Neural progenitor cell (in vitro differentiated cells): ENCODE measurements at regions not wholly inside any gene's neighbourhood (a gene's known extent, or its start where the extent isn't known, plus 50 kb on each side); places are given as distances from the start of the nearest gene placed in this dataset.
"Not testable (repeated sequence)": the region's sequence is repeated elsewhere in the genome, so short reads cannot be mapped to it uniquely, and the experiment has no call there.

Experiments used
- DNase-seq: peaks from one replicate; pipeline ENCODE4 v3.0.0-alpha.2; 2016; ENCODE audit warnings: low spot score
- H2AFZ ChIP-seq: fragments of 200-600 bp; sonication (generic); replicated peaks from 2 replicates; pipeline ENCODE4 v1.6.1; 2016; ENCODE audit warnings: antibody characterized with exemption
- H3F3A ChIP-seq: fragments of 200-600 bp; sonication (generic); 2 replicates; pipeline ENCODE4 v1.6.1; 2016; ENCODE audit warnings: antibody characterized with exemption, low read depth
- H3K27ac ChIP-seq: fragments of 200-600 bp; sonication (generic); 2 replicates; pipeline ENCODE4 v1.5.1; 2016; ENCODE audit warnings: mild to moderate bottlenecking
- H3K27me3 ChIP-seq: fragments of 200-600 bp; sonication (generic); 2 replicates; pipeline ENCODE4 v1.6.1; 2016; ENCODE audit warnings: mild to moderate bottlenecking, moderate library complexity
- H3K36me3 ChIP-seq: fragments of 200-600 bp; sonication (generic); 2 replicates; pipeline ENCODE4 v1.5.1; 2016
- H3K4me1 ChIP-seq: fragments of 200-600 bp; sonication (generic); 2 replicates; pipeline ENCODE4 v1.6.1; 2016; ENCODE audit warnings: mixed run types
- H3K4me2 ChIP-seq: fragments of 200-600 bp; sonication (generic); 2 replicates; pipeline ENCODE4 v1.6.1; 2016
- H3K4me3 ChIP-seq: fragments of 200-600 bp; sonication (generic); 2 replicates; pipeline ENCODE4 v1.5.1; 2016
- H3K79me2 ChIP-seq: fragments of 200-600 bp; sonication (generic); 2 replicates; pipeline ENCODE4 v1.6.1; 2016; ENCODE audit warnings: low read depth
- H3K9ac ChIP-seq: fragments of 200-600 bp; sonication (generic); 2 replicates; pipeline ENCODE4 v1.6.1; 2016
- H3K9me3 ChIP-seq: fragments of 200-600 bp; sonication (generic); 2 replicates; pipeline ENCODE4 v1.5.1; 2016; ENCODE audit warnings: low read depth
- H4K20me1 ChIP-seq: fragments of 200-600 bp; sonication (generic); 2 replicates; pipeline ENCODE4 v1.6.1; 2016; ENCODE audit warnings: low read depth
- H3K27ac Mint-ChIP-seq: 3 replicates; pipeline ENCODE4 v1.8.0; 2021; ENCODE audit warnings: mixed read lengths
- H3K27me3 Mint-ChIP-seq: 2 replicates; pipeline ENCODE4 v1.8.0; 2022; ENCODE audit warnings: low read depth, mild to moderate bottlenecking, inconsistent platforms, moderate library complexity, mixed read lengths; ENCODE audit not compliant: insufficient read depth
- H3K36me3 Mint-ChIP-seq: 3 replicates; pipeline ENCODE4 v1.8.0; 2021; ENCODE audit warnings: mixed read lengths
- H3K4me1 Mint-ChIP-seq: 3 replicates; pipeline ENCODE4 v1.8.0; 2021; ENCODE audit warnings: mixed read lengths
- H3K4me3 Mint-ChIP-seq: 3 replicates; pipeline ENCODE4 v1.8.0; 2021; ENCODE audit warnings: mild to moderate bottlenecking, moderate library complexity, mixed read lengths
- H3K9me3 Mint-ChIP-seq: 3 replicates; pipeline ENCODE4 v1.8.0; 2020; ENCODE audit warnings: mixed read lengths
- EZH2 ChIP-seq: fragments of 200-600 bp; sonication (generic); IDR thresholded peaks from 2 replicates; pipeline ENCODE4 v1.6.1; 2017; ENCODE audit warnings: antibody characterized with exemption, mild to moderate bottlenecking, moderate library complexity
- EZH2phosphoT487 ChIP-seq: fragments of 200-600 bp; sonication (generic); IDR thresholded peaks from 2 replicates; pipeline ENCODE4 v1.6.1; 2017; ENCODE audit warnings: antibody characterized with exemption
- TF ChIP-seq, protein P1 (sequence below): fragments of 200-600 bp; sonication (generic); IDR thresholded peaks from 2 replicates; pipeline ENCODE4 v1.5.1; 2017; ENCODE audit warnings: antibody characterized with exemption, mild to moderate bottlenecking

GRCh38 chr11:100409267-100409666, 277.8 kb upstream of the ARHGAP42 start:
- not testable (repeated sequence) for H2AFZ ChIP-seq, H3K4me3 ChIP-seq, H3K27me3 ChIP-seq, H3K4me2 ChIP-seq, H3K27ac ChIP-seq, H3K9ac ChIP-seq, H3K9me3 ChIP-seq, H4K20me1 ChIP-seq, H3K4me1 Mint-ChIP-seq, H3K36me3 ChIP-seq, DNase-seq, H3F3A ChIP-seq, H3K27ac Mint-ChIP-seq, H3K4me1 ChIP-seq, H3K79me2 ChIP-seq, H3K27me3 Mint-ChIP-seq, H3K36me3 Mint-ChIP-seq, H3K4me3 Mint-ChIP-seq
- peaks cover 16% of the 10 kb centered on the region for H3K9me3 Mint-ChIP-seq

DNA sequence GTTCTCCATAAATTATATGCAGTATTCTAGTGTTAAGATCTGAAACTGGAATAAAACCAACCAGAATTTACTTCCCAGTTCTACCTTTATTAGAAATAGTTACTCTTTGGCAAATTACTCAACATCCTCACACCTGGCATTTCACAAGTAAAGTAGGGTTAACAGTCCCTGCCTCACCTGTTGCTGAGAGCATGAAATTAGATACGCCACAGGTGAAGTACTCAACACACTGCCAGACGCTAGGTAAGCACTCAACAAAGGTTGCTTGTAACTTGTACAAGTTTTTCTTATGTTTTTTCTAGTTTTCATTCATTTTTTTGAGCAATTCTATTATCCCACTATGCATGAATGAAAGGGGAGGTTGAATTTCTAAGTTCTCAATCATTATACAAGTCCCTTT, 267.6 kb upstream of the ARHGAP42 start:
- no peaks in the 10 kb centered on the region for H3K36me3 Mint-ChIP-seq
- Histone ChIP-seq H3K79me2 (no peaks in the 10 kb centered on the region), H3K36me3 (peaks cover 3% of the 10 kb centered on the region), H3K9ac (no peak overlapping the region), H3K27me3 (no peaks in the 10 kb centered on the region), H4K20me1 (no peaks in the 10 kb centered on the region), H3K4me3 (no peak overlapping the region), H3K4me2 (no peak overlapping the region), H3K9me3 (no peaks in the 10 kb centered on the region), H3K27ac (no peak overlapping the region), H3K4me1 (no peaks in the 10 kb centered on the region), H2AFZ (no peak overlapping the region), H3F3A (no peaks in the 10 kb centered on the region)
- peaks cover 22% of the 10 kb centered on the region for H3K9me3 Mint-ChIP-seq
- H3K4me3 Mint-ChIP-seq, result no peak overlapping the region
- H3K27me3 Mint-ChIP-seq, result peaks cover 3% of the 10 kb centered on the region
- no peaks in the 10 kb centered on the region for H3K4me1 Mint-ChIP-seq
- no peak for DNase-seq
- H3K27ac Mint-ChIP-seq, result no peak overlapping the region
- TF ChIP-seq EZH2phosphoT487 (no peak), EZH2 (no peak)
- TF ChIP-seq, protein P1, sequence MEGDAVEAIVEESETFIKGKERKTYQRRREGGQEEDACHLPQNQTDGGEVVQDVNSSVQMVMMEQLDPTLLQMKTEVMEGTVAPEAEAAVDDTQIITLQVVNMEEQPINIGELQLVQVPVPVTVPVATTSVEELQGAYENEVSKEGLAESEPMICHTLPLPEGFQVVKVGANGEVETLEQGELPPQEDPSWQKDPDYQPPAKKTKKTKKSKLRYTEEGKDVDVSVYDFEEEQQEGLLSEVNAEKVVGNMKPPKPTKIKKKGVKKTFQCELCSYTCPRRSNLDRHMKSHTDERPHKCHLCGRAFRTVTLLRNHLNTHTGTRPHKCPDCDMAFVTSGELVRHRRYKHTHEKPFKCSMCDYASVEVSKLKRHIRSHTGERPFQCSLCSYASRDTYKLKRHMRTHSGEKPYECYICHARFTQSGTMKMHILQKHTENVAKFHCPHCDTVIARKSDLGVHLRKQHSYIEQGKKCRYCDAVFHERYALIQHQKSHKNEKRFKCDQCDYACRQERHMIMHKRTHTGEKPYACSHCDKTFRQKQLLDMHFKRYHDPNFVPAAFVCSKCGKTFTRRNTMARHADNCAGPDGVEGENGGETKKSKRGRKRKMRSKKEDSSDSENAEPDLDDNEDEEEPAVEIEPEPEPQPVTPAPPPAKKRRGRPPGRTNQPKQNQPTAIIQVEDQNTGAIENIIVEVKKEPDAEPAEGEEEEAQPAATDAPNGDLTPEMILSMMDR, result no peak

DNA sequence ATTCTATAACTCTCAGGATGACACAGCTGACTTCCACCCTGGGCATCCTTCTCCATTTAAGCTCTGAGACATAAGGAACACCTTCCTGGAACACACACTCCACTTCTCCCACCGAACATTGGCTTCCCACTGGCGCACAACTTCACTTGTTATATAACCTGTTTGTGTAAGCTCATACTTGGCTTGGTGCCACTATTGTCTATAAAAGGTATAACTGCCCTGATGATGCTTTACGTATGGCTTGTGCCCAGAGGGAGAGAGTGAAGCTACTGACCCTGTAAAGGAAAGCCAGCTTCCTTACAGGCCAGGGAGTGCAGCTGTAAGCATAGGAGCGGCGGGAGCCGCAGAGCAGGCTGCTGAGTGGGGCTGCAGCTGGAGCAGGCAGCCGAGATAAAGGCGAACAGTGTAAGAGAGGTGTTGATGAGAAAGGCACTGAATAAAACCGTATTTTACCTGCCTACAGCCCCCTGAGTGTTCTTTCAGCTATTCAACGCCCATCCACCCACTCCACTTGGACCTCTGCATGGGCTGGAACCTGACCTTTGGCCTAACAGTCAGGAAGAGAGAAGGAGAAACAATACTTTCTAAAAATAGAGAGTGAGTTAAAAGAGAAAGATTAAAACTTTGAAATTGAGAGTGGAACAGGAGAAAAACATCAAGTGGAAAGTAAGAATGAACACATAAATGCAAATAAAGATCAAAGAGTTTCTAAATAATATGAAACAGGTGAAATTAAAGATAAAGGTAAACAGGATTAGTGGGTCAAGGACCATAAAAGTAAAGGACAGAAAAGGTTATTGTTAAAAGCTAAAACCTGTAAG, 252.1 kb upstream of the ARHGAP42 start:
- Histone ChIP-seq H3K4me2 (no peak overlapping the region), H3K4me3 (no peak overlapping the region), H3K9me3 (no peaks in the 10 kb centered on the region), H3K79me2 (no peaks in the 10 kb centered on the region), H2AFZ (no peak overlapping the region), H4K20me1 (no peaks in the 10 kb centered on the region), H3K27me3 (no peaks in the 10 kb centered on the region), H3K36me3 (no peaks in the 10 kb centered on the region), H3K27ac (no peak overlapping the region), H3K4me1 (peaks cover 8% of the 10 kb centered on the region), H3F3A (no peaks in the 10 kb centered on the region), H3K9ac (no peak overlapping the region)
- Mint-ChIP-seq H3K4me3 (no peak overlapping the region), H3K4me1 (peaks cover 13% of the 10 kb centered on the region), H3K27ac (peak overlapping the region; percentile 11), H3K27me3 (no peaks in the 10 kb centered on the region), H3K36me3 (no peaks in the 10 kb centered on the region), H3K9me3 (no peaks in the 10 kb centered on the region)
- DNase-seq, result peak; percentile 27
- TF ChIP-seq EZH2phosphoT487, result no peak
- TF ChIP-seq, protein P1, result no peak
- no peak for TF ChIP-seq EZH2

DNA sequence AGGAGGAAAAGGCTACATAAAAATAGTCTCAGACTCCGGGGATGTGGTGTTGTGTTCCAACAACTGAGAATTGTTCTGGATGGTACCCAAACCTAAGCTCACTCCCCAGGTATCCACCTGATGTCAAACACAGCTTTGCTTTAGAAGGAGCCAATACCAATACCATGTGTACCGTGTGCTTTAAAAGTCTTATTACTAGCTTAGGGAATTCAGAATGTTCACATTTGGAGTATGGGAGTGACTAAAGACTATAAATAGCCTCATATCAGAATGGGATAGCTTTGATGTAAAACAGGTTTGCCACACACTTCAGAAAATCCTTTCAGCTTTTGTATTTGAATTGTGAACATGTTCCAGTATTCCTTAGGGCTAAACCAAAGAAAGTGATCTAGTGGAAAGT, 248.7 kb upstream of the ARHGAP42 start:
- Histone ChIP-seq H3F3A (no peaks in the 10 kb centered on the region), H3K4me1 (peaks cover 8% of the 10 kb centered on the region)
- H3K9me3 Mint-ChIP-seq, result no peaks in the 10 kb centered on the region

More for the DNA sequence above, 248.7 kb upstream of the ARHGAP42 start:
- H3K9ac ChIP-seq, result no peak overlapping the region
- H3K36me3 Mint-ChIP-seq, result no peaks in the 10 kb centered on the region
- no peaks in the 10 kb centered on the region for H3K36me3 ChIP-seq
- H4K20me1 ChIP-seq, result no peaks in the 10 kb centered on the region
- H3K4me3 Mint-ChIP-seq, result no peak overlapping the region
- H3K27me3 ChIP-seq, result no peaks in the 10 kb centered on the region
- no peak overlapping the region for H3K27ac Mint-ChIP-seq
- DNase-seq, result no peak
- no peaks in the 10 kb centered on the region for H3K79me2 ChIP-seq
- no peaks in the 10 kb centered on the region for H3K27me3 Mint-ChIP-seq
- H3K4me1 Mint-ChIP-seq, result peaks cover 13% of the 10 kb centered on the region
- H3K4me3 ChIP-seq, result no peak overlapping the region
- TF ChIP-seq, protein P1, result no peak
- no peak for TF ChIP-seq EZH2
- no peak for TF ChIP-seq EZH2phosphoT487
- H3K9me3 ChIP-seq, result no peaks in the 10 kb centered on the region
- H2AFZ ChIP-seq, result no peak overlapping the region
- no peak overlapping the region for H3K27ac ChIP-seq
- H3K4me2 ChIP-seq, result no peak overlapping the region
